Gastroesophageal sphincter (tissue), 4 donors: ENCODE measurements at regions not wholly inside any gene's neighbourhood (a gene's known extent, or its start where the extent isn't known, plus 50 kb on each side); places are given as distances from the start of the nearest gene placed in this dataset.

Source experiments
- ATAC-seq: fragments of 150-250 bp; one replicate; pipeline ENCODE4 v1.9.1; 2016; ENCODE audit warnings: mild to moderate bottlenecking, moderate library complexity
- H3K27ac ChIP-seq, 4 donors: fragments of 200-600 bp; sonication (generic) in 3 of 4; 1 replicate in 3 of 4; 2 replicates in 1 of 4; pipeline ENCODE4 v1.5.1; 2016 to 2019
- H3K27me3 ChIP-seq: fragments of 200-600 bp; sonication (generic); one replicate; pipeline ENCODE4 v1.5.1; 2019
- H3K36me3 ChIP-seq, 2 donors: fragments of 200-600 bp; sonication (generic); one replicate each; pipeline ENCODE4 v1.5.1; 2019; ENCODE audit warnings: control low read depth in 1 of 2
- H3K4me1 ChIP-seq, 3 donors: fragments of 200-600 bp; sonication (generic); 1 replicate in 2 of 3; 2 replicates in 1 of 3; pipeline ENCODE4 v1.5.1; 2016 to 2019; ENCODE audit warnings: control low read depth in 2 of 3
- H3K4me3 ChIP-seq, 2 donors: fragments of 200-600 bp; sonication (generic); one replicate each; pipeline ENCODE4 v1.5.1; 2019; ENCODE audit warnings: mild to moderate bottlenecking in 1 of 2, moderate library complexity in 1 of 2
- H3K9me3 ChIP-seq, 3 donors: fragments of 200-600 bp; sonication (generic); one replicate each; pipeline ENCODE4 v1.5.1; 2017 to 2019; ENCODE audit warnings: control low read depth in 2 of 3
- EP300 ChIP-seq: sonication (generic); formaldehyde crosslinking; IDR thresholded peaks from one replicate; pipeline ENCODE4 v1.6.1; 2017; ENCODE audit warnings: antibody characterized with exemption, mild to moderate bottlenecking
- POLR2A ChIP-seq, 2 donors: fragments of 450-650 bp; IDR thresholded peaks; one replicate each; pipeline ENCODE4 v1.6.1; 2017; ENCODE audit warnings: antibody characterized with exemption in 2 of 2, mild to moderate bottlenecking in 2 of 2, moderate library complexity in 1 of 2
- POLR2AphosphoS5 ChIP-seq: sonication (generic); formaldehyde crosslinking; IDR thresholded peaks from one replicate; pipeline ENCODE4 v1.6.1; 2017; ENCODE audit warnings: antibody characterized with exemption
- WGBS, 2 donors: methylation state at CpG; one replicate each; pipeline ENCODE4 v1.1.5; 2018; ENCODE audit warnings: low coverage in 1 of 2; 5-methylcytosine and 5-hydroxymethylcytosine counted together
- TF ChIP-seq, protein P1 (sequence below), 4 experiments: fragments of 200-600 bp in 2 of 4; fragments of 450-650 bp in 2 of 4; sonication (generic) in 1 of 4; IDR thresholded peaks; one replicate each; pipeline ENCODE4 v1.5.1; 2017 to 2019; ENCODE audit warnings: antibody characterized with exemption in 4 of 4, mild to moderate bottlenecking in 2 of 4, moderate library complexity in 2 of 4

DNA sequence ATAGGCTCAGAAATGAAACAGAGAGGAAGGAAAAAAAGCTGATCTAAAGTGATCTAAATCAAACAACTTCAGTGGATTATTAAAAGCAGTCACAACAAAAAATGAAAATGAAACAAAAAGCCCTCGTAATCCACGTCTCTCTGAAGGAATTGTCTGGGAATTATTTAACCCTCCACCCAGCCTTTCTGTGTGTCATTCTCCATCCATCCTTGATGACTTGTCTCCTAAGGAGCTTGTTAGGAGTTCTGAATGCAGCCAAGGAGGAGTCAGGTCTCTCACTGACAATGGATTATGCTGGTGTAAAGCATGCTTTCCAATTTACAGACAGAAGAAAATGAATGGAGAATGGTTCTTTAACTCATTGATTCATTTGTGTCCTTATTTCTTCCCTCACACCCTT is 359.3 kb upstream of the RUNX1 start:
- Histone ChIP-seq H3K27me3 (peaks cover 37% of the 10 kb centered on the region), H3K27ac (no peak overlapping the region), H3K4me1 (no peaks in the 10 kb centered on the region), H3K36me3 (no peaks in the 10 kb centered on the region), H3K9me3 (no peaks in the 10 kb centered on the region), H3K4me3 (no peak overlapping the region)
- 26% methylated on average over 2 of the region's 2 CpGs; no CpG with 5 or more reads in 1 of the 2 donors for WGBS, 2 donors
- no peak for TF ChIP-seq EP300
- TF ChIP-seq, protein P1, sequence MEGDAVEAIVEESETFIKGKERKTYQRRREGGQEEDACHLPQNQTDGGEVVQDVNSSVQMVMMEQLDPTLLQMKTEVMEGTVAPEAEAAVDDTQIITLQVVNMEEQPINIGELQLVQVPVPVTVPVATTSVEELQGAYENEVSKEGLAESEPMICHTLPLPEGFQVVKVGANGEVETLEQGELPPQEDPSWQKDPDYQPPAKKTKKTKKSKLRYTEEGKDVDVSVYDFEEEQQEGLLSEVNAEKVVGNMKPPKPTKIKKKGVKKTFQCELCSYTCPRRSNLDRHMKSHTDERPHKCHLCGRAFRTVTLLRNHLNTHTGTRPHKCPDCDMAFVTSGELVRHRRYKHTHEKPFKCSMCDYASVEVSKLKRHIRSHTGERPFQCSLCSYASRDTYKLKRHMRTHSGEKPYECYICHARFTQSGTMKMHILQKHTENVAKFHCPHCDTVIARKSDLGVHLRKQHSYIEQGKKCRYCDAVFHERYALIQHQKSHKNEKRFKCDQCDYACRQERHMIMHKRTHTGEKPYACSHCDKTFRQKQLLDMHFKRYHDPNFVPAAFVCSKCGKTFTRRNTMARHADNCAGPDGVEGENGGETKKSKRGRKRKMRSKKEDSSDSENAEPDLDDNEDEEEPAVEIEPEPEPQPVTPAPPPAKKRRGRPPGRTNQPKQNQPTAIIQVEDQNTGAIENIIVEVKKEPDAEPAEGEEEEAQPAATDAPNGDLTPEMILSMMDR (IDR thresholded peaks at IDR 0.05), result no peak
- TF ChIP-seq POLR2AphosphoS5, result no peak
- no peak for TF ChIP-seq POLR2A (IDR thresholded peaks at IDR 0.05)
- ATAC-seq, result no peak

DNA sequence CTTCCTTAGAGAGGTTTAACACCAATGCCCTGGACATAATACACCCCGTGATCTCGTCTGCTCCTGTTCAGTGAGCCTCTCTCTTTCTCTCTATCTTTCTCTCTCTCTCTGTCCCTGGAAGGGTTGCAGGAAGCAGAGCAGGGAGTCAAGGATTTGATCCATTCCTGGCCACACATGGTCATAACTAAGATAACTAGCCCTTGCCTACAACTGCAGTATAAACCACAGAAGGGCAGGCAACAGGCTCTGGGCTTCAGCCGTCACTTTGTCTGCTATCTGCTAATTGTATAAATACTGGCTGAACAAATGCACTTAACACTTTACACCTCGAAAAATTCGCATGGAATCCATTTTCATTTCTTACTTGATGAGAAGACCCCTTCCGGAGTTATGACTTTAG is 357.5 kb upstream of the RUNX1 start:
- 72 to 73% methylated on average over 4 to 6 of the region's 6 CpGs for WGBS, 2 donors
- no peak for ATAC-seq
- H3K4me1 ChIP-seq, result no peaks in the 10 kb centered on the region
- TF ChIP-seq EP300, result no peak
- TF ChIP-seq, protein P1 (IDR thresholded peaks at IDR 0.05), result no peak
- no peak for TF ChIP-seq POLR2AphosphoS5
- TF ChIP-seq POLR2A (IDR thresholded peaks at IDR 0.05), result no peak
- no peaks in the 10 kb centered on the region for H3K9me3 ChIP-seq
- no peak overlapping the region for H3K27ac ChIP-seq
- peaks cover 26% of the 10 kb centered on the region for H3K27me3 ChIP-seq
- no peaks in the 10 kb centered on the region for H3K36me3 ChIP-seq
- no peak overlapping the region for H3K4me3 ChIP-seq

DNA sequence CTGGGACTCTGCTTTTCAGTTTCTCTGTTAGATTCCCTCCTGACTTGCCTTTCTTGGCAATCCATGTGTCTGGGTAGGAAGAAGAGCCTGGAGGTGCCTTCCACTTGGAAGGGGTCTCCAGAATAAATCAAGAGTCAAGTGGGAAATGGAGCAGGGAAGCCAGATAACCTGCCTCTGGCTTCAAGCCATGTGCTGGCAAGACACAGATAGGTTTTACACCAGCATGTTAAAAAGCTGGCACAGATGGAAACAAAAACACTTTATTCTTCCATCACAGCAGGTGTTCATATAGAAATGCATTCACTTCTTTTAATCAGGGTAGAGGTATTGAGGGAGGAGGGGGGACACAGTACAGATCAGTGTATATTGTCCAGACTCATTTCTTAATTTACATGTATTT is 356.9 kb upstream of the RUNX1 start:
- ATAC-seq, result no peak
- no peak overlapping the region for H3K27ac ChIP-seq
- no peaks in the 10 kb centered on the region for H3K9me3 ChIP-seq
- peaks cover 19% of the 10 kb centered on the region for H3K27me3 ChIP-seq
- TF ChIP-seq, protein P1 (IDR thresholded peaks at IDR 0.05), result no peak
- H3K36me3 ChIP-seq, result no peaks in the 10 kb centered on the region
- H3K4me3 ChIP-seq, result no peak overlapping the region
- no peaks in the 10 kb centered on the region for H3K4me1 ChIP-seq

DNA sequence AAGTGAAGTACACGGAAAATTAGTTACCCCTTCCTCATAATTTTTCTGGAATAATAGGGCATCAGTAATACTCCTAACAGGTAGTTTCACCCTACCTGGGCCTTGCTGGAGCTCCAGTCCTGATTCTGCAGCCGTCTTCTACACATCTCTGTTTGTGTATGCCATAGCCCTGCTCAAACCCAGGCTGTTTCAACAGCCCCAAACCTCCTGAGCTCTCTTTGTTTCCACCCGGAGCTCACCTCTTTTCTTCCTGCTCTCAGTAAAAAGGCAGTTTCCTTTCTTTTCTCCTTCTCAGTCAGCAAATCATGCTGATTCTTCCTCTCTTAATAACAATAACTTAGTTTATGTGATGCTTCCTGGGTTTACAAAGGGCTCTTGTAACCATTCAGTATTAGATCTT is 355.1 kb upstream of the RUNX1 start:
- Histone ChIP-seq H3K4me1 (no peaks in the 10 kb centered on the region), H3K27ac (no peak overlapping the region), H3K27me3 (peaks cover 23% of the 10 kb centered on the region), H3K9me3 (no peaks in the 10 kb centered on the region), H3K36me3 (no peaks in the 10 kb centered on the region), H3K4me3 (no peak overlapping the region)
- TF ChIP-seq, protein P1 (IDR thresholded peaks at IDR 0.05), result no peak
- no peak for TF ChIP-seq EP300
- no peak for TF ChIP-seq POLR2AphosphoS5
- TF ChIP-seq POLR2A (IDR thresholded peaks at IDR 0.05), result no peak
- no peak for ATAC-seq
- WGBS, 2 donors, result 83 to 94% methylated on average over 2 to 3 of the region's 3 CpGs

DNA sequence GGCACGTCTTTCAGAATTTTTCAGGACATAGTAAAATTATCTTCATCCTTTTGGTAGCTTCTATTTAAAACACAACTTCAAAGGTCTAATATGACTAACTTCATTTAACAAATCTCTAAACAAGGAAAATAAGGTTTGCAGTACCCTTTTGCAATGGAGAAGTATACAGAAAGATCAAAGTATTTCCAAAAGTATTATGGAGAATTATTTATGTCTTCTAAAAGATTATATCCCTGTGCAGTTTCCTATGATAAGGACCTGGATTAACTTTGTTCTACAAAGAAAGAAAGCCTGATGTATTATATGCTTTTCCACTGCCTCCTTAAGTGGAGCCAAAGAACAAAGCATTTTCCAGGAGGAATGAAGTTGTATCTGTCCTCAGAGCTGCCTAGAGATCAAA is 353.0 kb upstream of the RUNX1 start:
- no peaks in the 10 kb centered on the region for H3K4me1 ChIP-seq
- H3K9me3 ChIP-seq, result no peaks in the 10 kb centered on the region
- H3K27me3 ChIP-seq, result peaks cover 27% of the 10 kb centered on the region
- no peak overlapping the region for H3K4me3 ChIP-seq
- no peaks in the 10 kb centered on the region for H3K36me3 ChIP-seq
- no peak for ATAC-seq
- no peak for TF ChIP-seq POLR2A (IDR thresholded peaks at IDR 0.05)
- no peak for TF ChIP-seq EP300
- TF ChIP-seq, protein P1 (IDR thresholded peaks at IDR 0.05), result no peak
- TF ChIP-seq POLR2AphosphoS5, result no peak
- H3K27ac ChIP-seq, result no peak overlapping the region
- 55 to 89% methylated on average over 1 of the region's 1 CpG for WGBS, 2 donors
